Hematopoietic multipotent progenitor cell treated with erythropoietin and hydrocortisone succinate and interleukin-3 and kit ligand, for 8 days (in vitro differentiated cells): ENCODE measurements at regions not wholly inside any gene's neighbourhood (a gene's known extent, or its start where the extent isn't known, plus 50 kb on each side); places are given as distances from the start of the nearest gene placed in this dataset.

Experiments used
- DNase-seq: peaks from one replicate; pipeline ENCODE4 v3.0.0-alpha.2; 2015

- peak; percentile 86 for DNase-seq
These were observed 196.7 kb upstream of the GSE1 start for GRCh38 chr16:85416228-85417109.

DNA sequence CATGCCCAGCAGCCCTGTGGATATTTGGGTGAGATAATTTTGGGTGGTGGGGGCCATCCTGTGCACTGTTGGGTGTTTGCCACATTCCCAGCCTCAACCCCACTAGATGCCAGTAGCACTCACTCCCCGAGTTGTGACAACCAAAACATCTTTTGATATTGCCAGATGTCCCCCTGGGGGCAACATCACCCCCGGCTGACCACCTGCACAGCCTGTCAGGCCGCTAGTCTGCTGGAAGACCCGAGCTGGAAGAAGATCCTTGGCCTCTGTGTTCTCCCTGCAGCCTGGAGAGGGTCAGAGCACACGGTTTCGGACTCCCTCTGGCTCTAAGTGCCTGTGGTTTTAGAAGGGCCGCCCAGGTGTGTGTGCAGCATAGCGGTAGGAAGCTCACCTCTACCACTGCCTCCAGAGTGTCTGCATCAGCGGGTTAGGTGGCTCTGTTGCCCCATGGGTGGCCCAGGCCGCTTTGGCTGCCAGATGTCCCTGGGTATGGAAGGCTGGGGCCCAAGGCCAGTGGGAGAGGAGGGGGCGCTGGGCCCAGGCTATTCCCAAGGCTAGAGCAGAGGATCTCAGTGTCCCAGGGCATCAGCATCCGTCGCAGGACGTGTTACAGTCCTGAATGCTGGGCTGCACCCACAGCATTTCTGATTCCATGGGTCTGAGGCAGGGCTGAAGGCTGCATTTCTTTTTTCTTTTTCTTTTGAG is 195.8 kb upstream of the GSE1 start:
- DNase-seq, result no peak

DNA sequence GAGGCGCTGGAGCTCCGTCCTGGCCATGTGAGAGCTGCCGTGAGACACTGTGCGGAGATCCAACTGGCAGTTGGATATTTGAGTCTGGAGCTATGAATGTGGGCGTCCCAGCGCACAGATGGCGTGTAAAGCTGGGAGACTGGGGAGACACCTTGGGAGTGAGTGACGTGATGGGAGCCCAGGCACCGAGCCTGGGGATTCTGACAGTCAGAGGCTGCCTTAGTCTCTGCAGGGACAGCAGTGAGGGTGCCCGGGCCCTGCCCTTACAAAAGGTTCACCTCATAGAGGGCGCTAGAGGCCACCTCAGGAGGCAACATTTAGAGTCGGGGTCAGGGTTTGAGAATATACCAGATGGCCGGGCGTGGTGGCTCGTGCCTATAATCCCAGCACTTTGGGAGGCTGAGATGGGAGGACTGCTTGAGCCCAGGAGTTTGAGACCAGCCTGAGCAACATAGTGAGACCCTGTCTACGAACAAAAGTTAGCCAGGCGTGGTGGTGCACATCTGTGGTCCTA is 194.1 kb upstream of the GSE1 start:
- DNase-seq, result no peak

GRCh38 chr16:85419503-85420408 is 193.4 kb upstream of the GSE1 start:
- no peak for DNase-seq

DNA sequence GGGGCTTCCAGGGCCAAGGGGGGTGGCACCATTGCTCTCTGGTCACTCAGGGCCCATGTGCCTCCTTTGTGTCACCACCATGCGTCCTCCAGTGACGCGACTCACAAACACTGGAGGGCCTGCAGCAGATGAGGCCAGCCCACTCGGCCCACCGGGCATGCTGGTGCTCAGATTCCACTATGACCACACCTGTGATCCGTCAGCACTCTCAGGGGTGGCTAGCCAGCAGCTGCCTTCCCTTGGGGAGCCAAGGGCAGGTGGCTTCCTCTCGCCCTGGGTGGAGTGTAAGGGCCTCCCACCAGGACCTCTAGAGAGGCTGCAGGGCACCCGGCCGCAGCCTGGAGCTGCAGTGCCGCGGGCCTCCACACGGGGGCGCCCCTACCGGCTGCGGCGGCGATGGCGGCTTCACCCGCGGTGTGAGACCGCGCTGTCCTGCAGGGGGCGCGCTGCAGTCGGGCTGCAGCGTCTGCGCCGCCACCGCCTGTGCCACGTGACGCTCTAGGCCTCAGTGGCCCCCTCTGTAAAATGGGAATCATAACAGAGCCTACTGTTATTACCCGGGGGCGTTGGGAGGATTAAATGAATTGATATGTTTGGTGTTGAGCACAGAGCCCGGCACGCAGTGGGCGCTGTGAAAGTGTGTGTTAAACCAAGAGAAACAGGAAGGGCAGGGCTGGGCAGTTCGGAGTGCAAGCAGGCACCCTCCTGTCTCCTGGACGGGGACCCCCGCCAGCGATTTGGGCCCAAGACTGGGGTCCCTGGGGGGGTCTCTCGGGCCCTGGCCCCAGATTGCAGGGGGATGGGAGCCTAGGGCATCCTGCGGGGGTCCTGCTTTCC is 192.4 kb upstream of the GSE1 start:
- DNase-seq, result peak; percentile 72

- DNase-seq, result no peak
These were observed 191.6 kb upstream of the GSE1 start for GRCh38 chr16:85421338-85422195.

DNA sequence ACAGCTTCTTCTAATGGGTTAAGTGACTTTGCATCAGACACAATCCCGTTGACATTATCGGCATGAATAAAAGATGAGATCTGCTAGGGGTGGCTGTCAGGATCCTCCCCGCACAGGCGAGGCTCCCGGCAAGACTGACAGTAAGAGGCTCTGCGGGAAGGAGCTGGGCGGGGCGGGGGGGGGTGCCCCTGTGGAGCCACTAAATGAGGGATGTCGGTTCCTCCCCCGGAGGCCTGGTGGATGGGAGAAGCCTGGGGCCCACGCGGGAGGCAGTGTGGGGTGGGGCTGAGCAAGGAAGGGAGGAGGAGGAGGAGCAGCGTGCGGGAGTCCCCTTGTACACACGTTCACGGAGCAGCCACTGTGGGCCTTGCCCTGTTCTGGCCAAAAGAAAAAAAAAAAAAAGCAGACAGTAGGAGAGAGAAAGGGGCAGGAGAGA is 190.9 kb upstream of the GSE1 start:
- no peak for DNase-seq

DNA sequence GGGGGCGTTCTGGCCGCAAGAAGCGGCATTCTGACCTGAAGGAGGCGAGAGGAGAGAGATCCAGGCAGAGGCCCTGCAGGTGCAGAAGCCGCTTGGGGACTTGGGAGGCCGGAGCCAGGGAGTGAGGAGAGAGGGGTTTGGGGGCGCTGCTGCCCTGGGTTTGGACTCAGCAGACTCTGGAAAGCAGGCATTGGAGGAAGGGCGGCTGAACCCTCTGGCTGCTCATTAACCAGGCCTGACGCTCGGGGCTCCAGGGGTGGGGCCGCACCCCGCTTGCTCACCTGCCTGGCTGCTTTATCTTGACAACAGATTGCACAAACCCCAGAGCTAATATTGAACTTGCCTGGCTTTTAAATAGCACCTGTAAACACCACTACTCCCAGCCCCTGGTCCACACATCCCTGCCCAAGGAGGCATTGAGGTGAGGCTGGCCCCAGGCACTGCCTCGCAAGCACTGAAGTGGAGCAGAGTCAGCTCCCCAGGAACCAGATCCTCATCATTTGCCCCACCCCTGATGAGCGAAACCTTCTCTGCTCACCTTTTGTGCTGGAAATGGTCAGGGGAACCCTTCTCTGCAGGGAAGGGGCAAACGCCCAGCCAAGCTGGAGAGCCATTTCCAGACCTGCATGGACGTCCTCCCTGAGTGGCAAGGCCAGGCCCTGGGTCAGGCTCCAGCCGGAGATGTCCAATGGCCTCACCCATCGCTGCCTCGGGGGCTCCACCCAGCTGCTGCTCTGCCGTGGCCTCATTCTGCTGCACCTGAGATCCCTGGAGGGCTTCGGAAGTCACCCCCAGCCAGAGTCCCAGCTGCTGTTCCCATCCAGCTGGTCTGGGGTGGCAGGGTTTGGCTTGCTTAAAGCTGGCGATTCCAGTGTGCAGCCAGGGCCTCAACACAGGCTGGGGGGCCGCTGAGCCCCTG is 190.2 kb upstream of the GSE1 start:
- DNase-seq, result no peak

DNA sequence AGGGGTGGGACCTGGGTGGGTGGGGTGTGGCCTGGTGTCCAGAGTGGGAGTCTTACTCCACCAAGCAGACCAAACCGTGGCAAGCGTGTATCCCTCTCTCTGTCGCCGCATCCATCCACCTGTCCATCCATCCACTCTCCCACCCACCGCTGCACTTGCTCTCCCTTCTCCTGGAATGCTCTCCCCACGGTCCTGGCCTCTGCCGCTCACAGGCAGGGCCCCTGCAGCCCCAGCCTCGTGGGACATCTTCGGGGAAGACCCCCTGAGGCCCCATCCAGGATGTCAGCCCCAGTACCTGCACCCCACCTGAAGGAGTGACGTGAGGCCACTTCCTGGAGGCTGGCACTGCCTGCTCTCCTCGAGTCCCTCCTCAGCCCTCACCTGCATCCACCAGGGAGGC is 189.5 kb upstream of the GSE1 start:
- no peak for DNase-seq

DNA sequence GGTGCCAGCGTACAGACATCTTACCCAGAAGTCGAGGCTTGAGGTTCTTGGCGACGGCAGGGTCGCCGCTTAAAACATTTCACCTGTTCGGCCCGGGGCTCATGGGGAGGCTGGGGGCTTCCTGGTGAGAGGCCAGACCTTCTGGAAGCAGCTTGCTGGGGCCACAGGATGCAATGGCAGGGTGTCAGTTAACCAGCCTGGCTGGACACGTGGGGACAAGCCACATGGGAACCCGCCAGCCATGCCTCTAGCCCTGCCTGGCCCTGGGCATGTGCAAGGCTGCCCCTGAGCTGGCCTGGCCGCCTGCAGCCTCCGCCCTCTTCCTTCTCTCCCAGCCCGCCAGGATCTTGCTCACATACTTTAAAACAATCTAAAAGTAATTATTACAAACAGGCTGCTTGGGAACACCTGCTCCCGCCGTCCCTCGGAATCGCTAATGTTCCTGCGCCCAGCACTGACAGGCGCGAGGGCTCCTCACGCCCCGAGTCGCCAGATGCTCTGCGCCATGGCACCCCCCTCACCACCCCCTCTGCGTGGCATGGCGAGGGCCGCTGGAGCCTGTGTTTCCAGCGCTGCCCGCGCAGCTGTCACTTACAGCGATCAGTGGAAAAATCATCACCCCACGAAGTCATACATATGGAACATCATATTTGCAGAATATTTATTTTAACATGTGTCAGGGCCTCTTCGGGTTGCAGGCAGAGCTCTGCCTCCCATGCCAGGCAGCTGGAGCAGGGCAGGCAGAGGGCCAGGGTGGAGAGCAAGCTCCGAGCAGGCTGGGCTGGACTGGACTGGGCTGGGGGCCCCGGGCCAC is 188.7 kb upstream of the GSE1 start:
- DNase-seq, result no peak

DNA sequence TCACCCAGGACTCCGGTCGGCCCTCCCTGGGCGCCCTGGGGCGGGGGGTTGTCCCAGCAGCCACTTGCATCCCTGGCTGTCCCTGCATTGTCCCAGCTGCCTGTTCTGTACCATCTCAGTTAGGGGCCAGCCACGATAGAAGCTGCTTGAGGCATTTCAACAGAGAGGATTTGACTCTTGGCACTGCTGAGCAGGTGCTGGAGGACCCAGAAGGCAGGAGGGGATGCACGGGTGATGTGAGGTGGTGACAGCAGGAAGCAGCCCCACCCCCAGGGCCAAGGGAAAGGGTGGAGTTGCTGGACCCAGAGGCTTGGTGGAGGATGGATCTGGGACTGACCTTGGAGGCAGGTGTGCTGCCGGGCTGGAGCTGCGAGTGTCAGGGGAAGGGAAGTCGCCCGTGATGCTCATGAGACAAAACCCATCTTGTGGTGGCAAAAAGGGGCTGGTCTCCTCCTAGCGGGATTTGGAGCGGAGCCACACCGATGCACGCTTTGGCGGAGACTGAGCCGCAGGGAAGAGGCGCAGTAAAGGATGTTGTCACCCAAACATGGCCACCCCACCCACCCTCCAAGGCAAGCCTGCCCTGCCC is 188.0 kb upstream of the GSE1 start:
- no peak for DNase-seq

- no peak for DNase-seq
These were observed 186.3 kb upstream of the GSE1 start for GRCh38 chr16:85426806-85427205.

DNA sequence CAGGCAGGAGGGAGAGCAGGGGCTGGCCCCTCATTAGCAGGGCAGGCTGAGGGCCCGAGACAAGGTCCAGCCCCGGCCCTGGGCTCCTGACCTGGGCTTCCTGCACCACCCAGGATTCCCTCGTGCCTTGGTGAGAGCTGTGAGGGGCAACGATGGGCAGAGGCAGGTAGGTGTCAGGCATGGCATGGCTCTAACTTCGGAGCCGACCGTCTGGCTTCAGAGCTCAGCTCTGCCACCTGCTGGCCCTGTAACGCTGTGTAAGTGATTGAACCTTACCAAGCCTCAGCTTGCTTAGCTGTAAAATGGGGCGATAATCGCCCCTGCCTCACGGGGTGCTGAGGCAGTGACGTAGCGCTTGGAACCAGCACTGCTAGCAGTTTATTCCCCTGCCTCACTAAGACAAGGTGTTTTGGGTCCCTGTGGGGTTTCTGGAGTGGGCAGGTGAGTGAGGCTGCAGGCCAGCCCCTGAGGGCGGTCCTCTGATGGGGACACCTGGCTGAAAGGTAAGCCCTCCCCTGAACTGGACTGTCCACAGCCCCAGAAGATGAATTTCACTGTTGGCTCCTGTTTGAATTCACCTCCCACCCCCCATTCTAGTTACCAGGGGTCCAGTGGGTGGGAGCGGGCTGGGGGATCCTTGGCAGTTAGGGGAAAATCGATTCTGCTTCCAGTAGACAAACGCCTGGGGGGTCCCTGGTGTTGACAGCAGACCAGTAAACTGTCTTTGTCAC is 184.8 kb upstream of the GSE1 start:
- peak; percentile 70 for DNase-seq

- no peak for DNase-seq
These were observed 184.0 kb upstream of the GSE1 start for GRCh38 chr16:85428899-85429775.

DNA sequence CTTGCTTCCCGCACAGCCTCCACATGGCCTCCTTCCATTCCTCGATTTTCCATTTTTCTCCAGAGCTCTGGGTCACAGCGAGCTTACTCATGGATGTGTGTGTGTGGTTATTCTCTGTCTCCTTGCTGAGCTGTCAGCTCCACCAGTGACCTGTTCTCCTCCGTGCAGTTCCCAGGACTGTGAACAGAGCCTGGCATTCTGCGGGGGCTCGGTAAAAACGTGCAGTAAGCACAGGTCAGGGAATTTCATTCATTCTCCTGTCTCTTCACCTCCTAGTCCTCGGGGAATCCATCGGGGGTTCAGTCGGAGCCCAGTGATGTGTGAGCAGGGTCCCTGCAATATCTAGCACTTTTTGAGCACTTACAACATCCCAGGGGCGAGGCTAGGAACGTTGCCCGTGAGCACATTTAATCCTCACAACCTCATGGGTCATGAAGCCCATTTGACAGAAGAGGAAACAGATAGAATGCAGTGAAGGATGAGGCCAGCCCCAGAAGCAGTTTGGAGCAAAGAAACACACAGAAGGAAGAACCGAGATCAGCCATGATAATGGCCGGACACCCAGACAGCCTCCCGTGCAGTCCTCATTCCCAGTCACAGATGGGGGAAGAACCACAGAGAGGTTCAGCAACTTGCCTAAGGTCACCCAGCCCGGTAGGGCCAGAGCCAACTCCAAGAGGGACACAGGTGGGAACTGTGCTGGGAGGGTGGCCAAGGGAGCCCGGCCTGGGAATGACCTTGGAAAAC is 183.2 kb upstream of the GSE1 start:
- DNase-seq, result no peak
